Neural cell (in vitro differentiated cells): ENCODE measurements at regions not wholly inside any gene's neighbourhood (a gene's known extent, or its start where the extent isn't known, plus 50 kb on each side); places are given as distances from the start of the nearest gene placed in this dataset.

Experiments used
- CTCF ChIP-seq: fragments of 450-650 bp; IDR thresholded peaks from 2 replicates; pipeline ENCODE4 v1.5.1; 2014; ENCODE audit warnings: antibody characterized with exemption, mild to moderate bottlenecking, moderate library complexity; ENCODE audit not compliant: poor library complexity, severe bottlenecking
- EP300 ChIP-seq: fragments of 450-650 bp; conservative IDR thresholded peaks from 2 replicates; pipeline ENCODE4 v1.6.1; 2014; ENCODE audit warnings: antibody characterized with exemption, mild to moderate bottlenecking, moderate library complexity; ENCODE audit not compliant: poor library complexity, severe bottlenecking
- EZH2 ChIP-seq: fragments of 200-600, 300-800 bp; shearing (Covaris generic), sonication (generic); IDR thresholded peaks from 2 replicates; pipeline ENCODE4 v1.6.1; 2014; ENCODE audit warnings: antibody characterized with exemption, low read length, borderline replicate concordance, mild to moderate bottlenecking; ENCODE audit not compliant: insufficient read depth, poor library complexity, severe bottlenecking
- POLR2AphosphoS5 ChIP-seq: IDR thresholded peaks from 2 replicates; pipeline ENCODE4 v1.6.1; 2012
- RAD21 ChIP-seq: fragments of 450-650 bp; conservative IDR thresholded peaks from 2 replicates; pipeline ENCODE4 v1.6.1; 2014; ENCODE audit warnings: antibody characterized with exemption, mild to moderate bottlenecking, moderate library complexity
- SMC3 ChIP-seq: fragments of 450-650 bp; conservative IDR thresholded peaks from 2 replicates; pipeline ENCODE4 v1.6.1; 2014; ENCODE audit warnings: antibody characterized with exemption, mild to moderate bottlenecking, moderate library complexity; ENCODE audit not compliant: poor library complexity
- TAF1 ChIP-seq: IDR thresholded peaks from 2 replicates; pipeline ENCODE4 v1.6.1; 2012; ENCODE audit warnings: low read depth

- no peak for TF ChIP-seq CTCF
- no peak for TF ChIP-seq TAF1
- TF ChIP-seq EZH2, result no peak
- TF ChIP-seq POLR2AphosphoS5, result no peak
- TF ChIP-seq RAD21, result no peak
- TF ChIP-seq SMC3, result no peak
- TF ChIP-seq EP300, result no peak
Observed at GRCh38 chr3:182198345-182198744, 486.6 kb downstream of the SOX2 start.
